ENCODE measurements at regions not wholly inside any gene's neighbourhood (a gene's known extent, or its start where the extent isn't known, plus 50 kb on each side); places are given as distances from the start of the nearest gene placed in this dataset.

GRCh38 chr3:89606151-89606550 is 498.7 kb downstream of the EPHA3 start:
- Histone ChIP-seq H3K9me3 (no peaks in the 10 kb centered on the region), H3K27me3 (no peaks in the 10 kb centered on the region), H3K27ac (no peak overlapping the region), H3K4me3 (replicated peaks in 1 of 3) (no peak overlapping the region), H3K4me1 (no peaks in the 10 kb centered on the region), H3K36me3 (no peaks in the 10 kb centered on the region)
- TF ChIP-seq POLR2A (IDR thresholded peaks at IDR 0.05): no peak
- TF ChIP-seq, protein P1, sequence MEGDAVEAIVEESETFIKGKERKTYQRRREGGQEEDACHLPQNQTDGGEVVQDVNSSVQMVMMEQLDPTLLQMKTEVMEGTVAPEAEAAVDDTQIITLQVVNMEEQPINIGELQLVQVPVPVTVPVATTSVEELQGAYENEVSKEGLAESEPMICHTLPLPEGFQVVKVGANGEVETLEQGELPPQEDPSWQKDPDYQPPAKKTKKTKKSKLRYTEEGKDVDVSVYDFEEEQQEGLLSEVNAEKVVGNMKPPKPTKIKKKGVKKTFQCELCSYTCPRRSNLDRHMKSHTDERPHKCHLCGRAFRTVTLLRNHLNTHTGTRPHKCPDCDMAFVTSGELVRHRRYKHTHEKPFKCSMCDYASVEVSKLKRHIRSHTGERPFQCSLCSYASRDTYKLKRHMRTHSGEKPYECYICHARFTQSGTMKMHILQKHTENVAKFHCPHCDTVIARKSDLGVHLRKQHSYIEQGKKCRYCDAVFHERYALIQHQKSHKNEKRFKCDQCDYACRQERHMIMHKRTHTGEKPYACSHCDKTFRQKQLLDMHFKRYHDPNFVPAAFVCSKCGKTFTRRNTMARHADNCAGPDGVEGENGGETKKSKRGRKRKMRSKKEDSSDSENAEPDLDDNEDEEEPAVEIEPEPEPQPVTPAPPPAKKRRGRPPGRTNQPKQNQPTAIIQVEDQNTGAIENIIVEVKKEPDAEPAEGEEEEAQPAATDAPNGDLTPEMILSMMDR (IDR thresholded peaks at IDR 0.05): no peak
- WGBS, 2 donors: 65 to 86% methylated on average over 1 of the region's 1 CpG
- intact Hi-C loops (cut with DNase I): no loop called here
- DNase-seq: no peak

- H3K4me3 ChIP-seq (replicated peaks in 1 of 3): no peak overlapping the region
- intact Hi-C loops (cut with DNase I): no loop called here
- no peaks in the 10 kb centered on the region for H3K27me3 ChIP-seq
- no peaks in the 10 kb centered on the region for H3K9me3 ChIP-seq
- WGBS, 2 donors: 92 to 100% methylated on average over 1 of the region's 1 CpG
- no peak for DNase-seq
- H3K4me1 ChIP-seq: no peaks in the 10 kb centered on the region
- no peak for TF ChIP-seq POLR2A (IDR thresholded peaks at IDR 0.05)
- TF ChIP-seq, protein P1 (IDR thresholded peaks at IDR 0.05): no peak
- no peaks in the 10 kb centered on the region for H3K36me3 ChIP-seq
- no peak overlapping the region for H3K27ac ChIP-seq
These were observed 504.6 kb downstream of the EPHA3 start for GRCh38 chr3:89612027-89612426.

DNA sequence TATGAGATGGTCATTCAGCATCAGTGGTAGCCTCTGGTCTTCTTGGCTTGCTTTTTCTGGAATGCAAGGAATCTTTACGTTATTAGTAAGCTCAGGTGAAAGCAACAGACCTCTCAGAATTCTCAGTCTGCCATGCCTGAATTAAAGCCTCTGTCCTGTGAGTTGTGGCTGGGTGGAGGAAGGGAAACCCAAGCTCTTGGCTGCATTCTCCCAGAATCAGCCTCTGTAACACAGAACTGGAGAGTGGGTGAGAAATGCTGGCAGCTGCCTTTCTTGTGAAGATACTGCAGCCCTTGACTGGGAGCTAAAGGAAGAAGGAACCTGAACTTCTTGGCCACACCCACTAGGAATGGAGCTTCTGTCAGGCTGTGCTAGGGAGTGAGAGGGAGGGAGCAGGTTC is 505.8 kb downstream of the EPHA3 start:
- Histone ChIP-seq H3K4me1 (no peaks in the 10 kb centered on the region), H3K27me3 (no peaks in the 10 kb centered on the region), H3K27ac (no peak overlapping the region), H3K4me3 (replicated peaks in 1 of 3) (no peak overlapping the region), H3K36me3 (no peaks in the 10 kb centered on the region), H3K9me3 (no peaks in the 10 kb centered on the region)
- DNase-seq: peak in 1 of 2 donors; percentile 3
- no peak for TF ChIP-seq POLR2A (IDR thresholded peaks at IDR 0.05)
- TF ChIP-seq, protein P1 (IDR thresholded peaks at IDR 0.05): no peak
- 17 to 44% methylated on average over 1 of the region's 1 CpG for WGBS, 2 donors
- intact Hi-C loops (cut with DNase I): no loop called here

DNA sequence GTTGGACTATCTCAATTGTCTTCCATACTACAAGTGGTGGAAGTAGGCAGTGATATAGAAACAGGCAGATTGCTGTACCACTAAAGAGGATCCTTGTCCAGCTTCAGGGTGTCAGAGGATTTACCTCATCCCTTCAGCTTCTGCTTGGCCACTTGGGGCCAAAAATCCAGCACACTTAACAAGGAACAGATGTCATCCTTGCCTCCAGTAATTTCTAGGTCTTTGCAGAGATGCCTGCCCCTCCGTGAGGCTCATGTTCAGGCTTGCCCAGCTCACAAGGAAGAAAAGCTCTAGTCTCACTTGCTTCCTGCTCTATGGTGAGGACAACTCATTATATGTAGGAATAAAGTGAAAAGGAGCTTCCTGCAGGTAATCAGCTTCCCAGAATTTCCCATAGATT is 510.3 kb downstream of the EPHA3 start:
- Histone ChIP-seq H3K4me1 (no peaks in the 10 kb centered on the region), H3K27ac (no peak overlapping the region), H3K4me3 (replicated peaks in 1 of 3) (no peak overlapping the region), H3K27me3 (no peaks in the 10 kb centered on the region), H3K9me3 (no peaks in the 10 kb centered on the region), H3K36me3 (no peaks in the 10 kb centered on the region)
- intact Hi-C loops (cut with DNase I): no loop called here
- TF ChIP-seq, protein P1 (IDR thresholded peaks at IDR 0.05): no peak
- no peak for DNase-seq
- 77 to 85% methylated on average over 1 of the region's 1 CpG for WGBS, 2 donors

DNA sequence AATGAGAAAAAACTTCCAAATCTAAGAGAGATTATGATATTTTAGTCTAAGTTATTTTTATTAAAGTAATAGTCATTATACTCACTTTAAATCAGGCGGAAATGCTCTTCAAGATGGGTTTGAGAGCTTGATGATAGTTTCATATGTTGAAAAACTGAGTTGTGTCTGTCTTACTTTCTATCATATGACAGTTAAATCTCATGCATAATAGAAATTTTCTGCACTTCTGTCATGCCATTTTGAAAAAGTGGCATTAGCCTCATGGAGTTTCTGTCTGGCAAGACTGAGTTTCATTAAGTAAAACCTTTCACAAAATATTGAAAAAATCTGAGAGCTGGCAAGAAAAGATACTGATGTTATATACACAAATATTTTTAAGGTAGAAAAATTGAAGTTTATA is 511.8 kb downstream of the EPHA3 start:
- no peaks in the 10 kb centered on the region for H3K4me1 ChIP-seq
- H3K36me3 ChIP-seq: no peaks in the 10 kb centered on the region
- intact Hi-C loops (cut with DNase I): no loop called here
- no peak overlapping the region for H3K27ac ChIP-seq
- TF ChIP-seq POLR2A (IDR thresholded peaks at IDR 0.05): no peak
- TF ChIP-seq, protein P1 (IDR thresholded peaks at IDR 0.05): no peak
- no peak overlapping the region for H3K4me3 ChIP-seq (replicated peaks in 1 of 3)
- H3K9me3 ChIP-seq: no peaks in the 10 kb centered on the region
- no peak for DNase-seq
- WGBS, 2 donors: 94 to 96% methylated on average over 1 of the region's 1 CpG
- H3K27me3 ChIP-seq: no peaks in the 10 kb centered on the region
